NCI-H2107 (cell line): ENCODE measurements at regions not wholly inside any gene's neighbourhood (a gene's known extent, or its start where the extent isn't known, plus 50 kb on each side); places are given as distances from the start of the nearest gene placed in this dataset.

Experiments
- DNase-seq: peaks from one replicate; lab custom pipeline; 2025; lab: John Stamatoyannopoulos, UW

- no peak for DNase-seq
Measured at GRCh38 chr9:90308691-90309090, 333.9 kb downstream of the DIRAS2 start.

GRCh38 chr9:90309809-90310520, 332.7 kb downstream of the DIRAS2 start:
- no peak for DNase-seq

- DNase-seq, result no peak
Measured at GRCh38 chr9:90310521-90310876, 332.1 kb downstream of the DIRAS2 start.

GRCh38 chr9:90311811-90312210, 330.8 kb downstream of the DIRAS2 start:
- no peak for DNase-seq

DNA sequence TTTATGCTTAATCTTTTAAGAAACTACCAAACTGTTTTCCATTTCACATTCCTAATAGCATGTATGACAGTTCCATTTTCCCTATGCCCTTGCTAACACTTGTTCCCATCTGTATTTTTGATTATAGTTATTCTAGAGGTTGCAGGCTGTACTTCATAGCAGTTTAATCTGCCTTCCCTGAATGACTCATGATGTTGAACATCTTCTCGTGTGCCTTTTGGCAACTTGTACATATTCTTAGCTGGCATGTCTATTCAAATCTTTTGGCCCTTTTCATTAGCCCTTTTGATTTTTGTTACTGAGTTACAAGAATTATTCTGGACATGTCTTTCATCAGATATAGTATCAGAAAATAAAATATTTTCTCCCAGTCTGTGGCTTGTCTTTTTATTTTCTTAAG, 320.3 kb downstream of the DIRAS2 start:
- DNase-seq, result no peak

- no peak for DNase-seq
Measured at GRCh38 chr9:90325913-90326653, 316.5 kb downstream of the DIRAS2 start.

GRCh38 chr9:90330231-90330630, 312.4 kb downstream of the DIRAS2 start:
- DNase-seq, result no peak

DNA sequence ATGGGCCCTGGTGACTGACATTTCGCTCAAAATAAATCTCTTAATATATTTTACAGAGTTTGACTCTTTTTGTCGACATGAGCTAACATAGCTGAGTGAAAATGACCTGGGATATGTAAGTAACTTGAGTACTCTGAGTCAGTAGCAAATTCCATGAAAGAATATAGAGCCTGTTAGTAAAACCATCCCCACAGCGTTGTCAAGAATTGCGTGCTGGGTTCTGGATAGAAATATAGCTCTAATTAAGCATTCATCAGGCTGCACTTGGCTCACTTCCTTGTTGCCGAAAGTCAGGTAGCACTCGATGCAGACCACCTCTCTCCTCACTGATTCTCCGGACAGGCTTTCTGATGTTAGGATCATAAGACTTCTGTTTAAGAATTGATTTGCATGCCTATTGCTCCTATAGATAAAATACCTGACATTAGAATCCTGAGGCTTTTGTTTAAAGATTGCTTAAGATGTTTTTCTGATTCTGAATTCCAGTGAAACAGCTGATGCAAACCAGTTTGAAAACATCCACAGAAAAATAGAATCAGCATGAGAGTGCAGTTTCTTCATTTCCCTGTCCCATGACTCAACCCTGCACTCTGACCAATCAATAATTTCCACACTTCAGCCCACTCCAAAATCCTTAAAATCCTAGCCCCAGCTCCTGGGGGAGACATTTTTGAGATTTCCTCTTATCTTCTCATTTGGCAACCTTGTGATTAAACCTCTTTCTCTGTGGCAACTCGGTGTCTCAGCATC, 310.6 kb downstream of the DIRAS2 start:
- DNase-seq, result no peak

GRCh38 chr9:90333226-90333625, 309.4 kb downstream of the DIRAS2 start:
- DNase-seq, result no peak

- DNase-seq, result no peak
Measured at GRCh38 chr9:90340421-90340820, 302.2 kb downstream of the DIRAS2 start.

DNA sequence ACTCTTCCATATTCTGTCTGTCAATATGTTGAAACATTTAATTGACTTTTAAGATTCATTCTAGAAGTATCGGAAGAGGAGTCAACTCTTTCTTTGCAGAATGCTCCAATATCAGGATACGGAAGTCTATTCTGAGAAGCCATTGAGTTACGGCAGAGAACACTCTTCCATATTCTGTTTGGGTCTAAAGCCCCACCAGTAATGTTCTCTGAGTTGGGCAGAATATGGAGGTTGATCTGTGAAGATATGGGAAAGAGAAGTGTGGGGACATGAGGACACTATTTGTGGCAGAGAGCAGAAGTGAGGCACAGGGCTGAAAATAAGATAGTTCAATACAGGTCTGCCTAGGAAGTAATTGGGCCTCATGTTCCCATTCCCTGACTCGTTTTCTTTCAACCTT, 300.0 kb downstream of the DIRAS2 start:
- no peak for DNase-seq

DNA sequence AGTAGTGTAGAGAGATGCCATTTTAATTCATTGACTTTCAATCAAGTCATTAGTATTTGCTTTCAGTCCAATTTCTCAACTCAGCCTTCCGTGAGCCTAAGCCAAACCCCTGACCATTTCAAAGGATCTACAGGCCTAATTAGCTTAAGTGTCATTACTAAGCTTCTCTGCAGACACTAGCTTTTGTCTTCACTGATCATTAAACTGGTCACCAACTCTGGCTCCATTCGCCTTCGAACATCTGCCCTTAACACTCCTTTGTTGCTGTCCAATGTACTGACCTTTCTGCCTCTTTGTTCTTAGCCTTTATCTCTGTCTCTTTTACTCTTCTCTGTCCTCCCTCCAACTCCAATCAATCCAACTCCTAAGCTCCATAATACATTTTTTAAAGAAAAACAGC, 299.3 kb downstream of the DIRAS2 start:
- no peak for DNase-seq

DNA sequence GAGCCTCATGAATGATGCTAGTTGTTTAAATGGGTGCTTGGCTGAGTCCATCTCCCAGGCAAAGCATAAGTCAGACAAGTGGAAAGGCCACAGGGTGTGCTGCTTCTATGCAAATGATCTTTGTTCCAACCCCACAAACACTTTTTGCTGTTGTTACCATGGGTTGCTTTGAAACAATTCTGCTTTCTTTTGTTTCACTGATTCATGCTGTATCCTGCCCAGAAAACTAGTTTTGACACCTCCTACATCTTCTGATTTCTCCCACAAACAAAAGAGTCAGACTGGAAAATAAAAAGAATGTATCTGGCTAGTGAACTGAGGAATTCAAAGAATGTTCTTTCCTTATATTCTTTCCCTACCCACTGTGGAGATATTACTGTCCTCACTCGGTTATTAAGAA, 298.6 kb downstream of the DIRAS2 start:
- no peak for DNase-seq

DNA sequence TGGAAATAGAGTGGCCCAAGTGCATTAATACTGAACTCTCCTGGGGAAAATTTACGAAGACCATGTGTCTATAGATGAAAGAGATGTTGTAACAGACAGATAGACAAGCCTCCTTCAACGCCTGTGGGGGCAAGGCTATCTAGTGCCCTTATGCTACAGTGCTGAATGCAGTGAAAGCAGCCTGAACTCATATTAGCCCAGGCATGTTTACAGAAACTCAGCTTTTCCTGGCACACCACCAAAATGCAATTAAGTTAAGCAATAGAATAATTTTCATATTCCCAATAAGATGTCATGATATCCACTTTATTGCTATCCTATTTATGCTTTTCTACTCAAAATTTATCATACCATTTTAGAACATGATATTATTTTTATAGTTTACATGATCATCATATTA, 277.0 kb downstream of the DIRAS2 start:
- DNase-seq, result no peak

- DNase-seq, result no peak
Measured at GRCh38 chr9:90368241-90368640, 274.4 kb downstream of the DIRAS2 start.

DNA sequence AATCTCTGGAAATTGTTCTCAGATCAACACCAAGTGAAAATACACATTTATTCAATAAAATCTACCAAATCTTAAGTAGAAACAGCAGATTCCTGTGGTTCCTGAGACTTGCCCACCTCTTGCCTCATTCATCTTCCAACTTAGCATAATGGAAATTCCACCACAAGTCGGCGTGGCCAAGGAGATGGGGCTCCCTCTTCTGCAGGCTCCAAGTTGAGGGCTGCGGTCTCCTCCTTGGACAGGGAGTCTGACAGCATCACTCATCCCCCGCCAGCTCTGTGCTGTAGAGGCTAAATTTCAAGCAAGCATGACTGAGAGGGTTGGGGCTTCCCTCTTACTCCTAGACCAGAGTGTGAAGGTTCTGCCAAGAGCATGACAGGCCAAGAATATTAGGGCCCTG, 273.7 kb downstream of the DIRAS2 start:
- no peak for DNase-seq

DNA sequence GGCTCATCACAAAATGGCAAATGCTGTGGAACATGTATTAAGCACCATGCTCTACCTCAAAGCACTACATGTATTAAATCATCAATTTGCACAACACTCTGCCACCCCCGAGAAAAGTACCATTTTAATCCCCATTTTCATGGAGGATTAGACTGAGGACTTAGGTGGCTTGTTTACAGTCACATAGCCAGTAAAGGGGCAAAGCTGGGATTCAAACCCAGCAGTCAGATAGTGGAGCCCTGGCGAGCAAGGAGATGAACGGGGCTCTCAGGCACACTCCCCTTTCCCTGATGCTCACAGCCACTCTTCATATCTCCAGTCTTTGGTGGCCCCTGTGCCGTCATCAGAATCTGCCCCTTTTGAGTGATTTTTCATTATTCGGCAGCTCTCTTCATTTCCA, 262.9 kb downstream of the DIRAS2 start:
- DNase-seq, result no peak

GRCh38 chr9:90385146-90385545, 257.5 kb downstream of the DIRAS2 start:
- DNase-seq, result no peak

DNA sequence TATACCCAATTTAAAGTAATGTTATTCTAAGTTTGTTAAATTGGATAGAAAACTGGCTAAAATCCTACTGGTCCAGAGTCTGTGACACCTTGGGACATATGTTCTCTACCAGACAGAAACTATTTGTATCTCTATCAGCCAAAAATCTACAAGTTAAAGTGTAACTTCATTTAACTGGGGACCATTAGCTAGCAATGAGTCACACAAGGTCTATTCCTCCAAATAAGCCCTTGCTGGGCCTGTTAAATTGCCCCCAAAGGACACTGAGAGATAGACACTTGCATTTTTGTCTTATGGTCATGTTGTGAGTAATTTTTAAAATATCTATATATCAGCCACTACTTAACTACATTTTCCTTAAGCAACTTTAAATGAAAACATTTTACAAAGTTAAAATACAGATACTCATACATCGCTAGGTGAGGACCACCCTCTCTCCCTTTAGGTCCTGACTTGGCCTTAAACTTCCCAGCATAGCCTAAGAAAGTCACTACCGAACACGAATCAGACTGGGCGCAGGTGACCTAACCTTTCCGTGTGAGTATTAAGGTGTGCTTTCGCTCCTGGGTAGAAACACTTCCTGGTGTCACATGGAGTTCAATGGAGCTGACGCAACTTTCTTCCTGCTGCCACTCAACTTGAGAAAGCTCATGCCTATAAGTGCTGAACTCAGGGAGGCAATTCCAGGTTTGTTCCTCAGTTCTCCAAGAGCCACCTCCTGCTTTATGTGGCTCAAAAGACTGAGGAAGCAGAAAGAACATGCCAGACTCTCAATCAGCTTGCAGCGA, 249.1 kb downstream of the DIRAS2 start:
- no peak for DNase-seq

GRCh38 chr9:90394871-90395270, 247.8 kb downstream of the DIRAS2 start:
- DNase-seq, result no peak

- DNase-seq, result no peak
Measured at GRCh38 chr9:90400091-90400490, 242.5 kb downstream of the DIRAS2 start.

DNA sequence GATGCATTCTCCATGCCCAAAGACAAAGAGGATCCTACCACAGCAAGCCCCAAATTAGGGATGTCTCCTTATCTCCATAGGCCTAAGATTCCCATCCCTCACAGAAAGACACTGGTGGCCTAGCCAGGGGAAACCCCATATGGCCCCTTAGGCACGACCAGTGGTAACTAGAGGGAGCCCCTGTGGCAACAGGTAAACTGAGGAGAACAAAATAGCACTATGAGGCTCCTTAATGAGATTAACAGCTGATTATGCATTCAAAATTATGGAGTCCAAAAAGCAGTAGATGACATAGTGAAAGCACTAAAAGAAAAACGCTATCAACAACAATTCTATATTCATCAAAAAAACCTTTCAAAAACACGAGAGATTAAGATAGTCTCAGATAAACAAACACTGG, 234.0 kb downstream of the DIRAS2 start:
- no peak for DNase-seq
